SH-SY5Y (cell line): ENCODE measurements at regions not wholly inside any gene's neighbourhood (a gene's known extent, or its start where the extent isn't known, plus 50 kb on each side); places are given as distances from the start of the nearest gene placed in this dataset.
A peak's percentile ranks its signal among the peaks of the same experiment; 100 is the strongest.

ENCODE experiments used
- GATA2 ChIP-seq: IDR thresholded peaks from 2 replicates; pipeline ENCODE4 v1.6.1; 2011; ENCODE audit warnings: mild to moderate bottlenecking, low read depth, low read length
- GATA3 ChIP-seq: IDR thresholded peaks from 2 replicates; pipeline ENCODE4 v1.6.1; 2011; ENCODE audit warnings: low read depth, mild to moderate bottlenecking, low read length, moderate library complexity

- TF ChIP-seq GATA3 (peak; percentile 74), GATA2 (peak; percentile 63)
These were observed 86.7 kb upstream of the SLC30A5 start for GRCh38 chr5:69007163-69007562.
